Parathyroid adenoma (tissue), 2 donors: ENCODE measurements at regions not wholly inside any gene's neighbourhood (a gene's known extent, or its start where the extent isn't known, plus 50 kb on each side); places are given as distances from the start of the nearest gene placed in this dataset.

Experiments used
- H2AFZ ChIP-seq: fragments of 300-600 bp; sonication (generic); one replicate; pipeline ENCODE4 v1.7.0; 2017; ENCODE audit warnings: antibody characterized with exemption, mild to moderate bottlenecking
- H3K27ac ChIP-seq: fragments of 300-600 bp; sonication (generic); one replicate; pipeline ENCODE4 v1.7.0; 2017
- H3K27me3 ChIP-seq: fragments of 300-600 bp; sonication (generic); one replicate; pipeline ENCODE4 v1.7.0; 2017; ENCODE audit warnings: low read length; ENCODE audit not compliant: control insufficient read depth, insufficient read depth
- H3K36me3 ChIP-seq: fragments of 300-600 bp; sonication (generic); one replicate; pipeline ENCODE4 v1.7.0; 2017; ENCODE audit warnings: low read length; ENCODE audit not compliant: control insufficient read depth, insufficient read depth
- H3K4me1 ChIP-seq: fragments of 300-600 bp; sonication (generic); one replicate; pipeline ENCODE4 v1.7.0; 2017; ENCODE audit warnings: control low read depth
- H3K4me2 ChIP-seq: fragments of 300-600 bp; sonication (generic); one replicate; pipeline ENCODE4 v1.7.0; 2017; ENCODE audit warnings: low read length
- H3K4me3 ChIP-seq: fragments of 300-600 bp; sonication (generic); one replicate; pipeline ENCODE4 v1.7.0; 2017; ENCODE audit warnings: low read depth, low read length
- H3K79me2 ChIP-seq: fragments of 300-600 bp; sonication (generic); one replicate; pipeline ENCODE4 v1.7.0; 2017; ENCODE audit warnings: control low read depth
- H3K9ac ChIP-seq: fragments of 300-600 bp; sonication (generic); one replicate; pipeline ENCODE4 v1.7.0; 2017; ENCODE audit warnings: mild to moderate bottlenecking
- H3K9me3 ChIP-seq: fragments of 300-600 bp; sonication (generic); one replicate; pipeline ENCODE4 v1.7.0; 2017; ENCODE audit warnings: low read length; ENCODE audit not compliant: control insufficient read depth
- TF ChIP-seq, protein P1 (sequence below): fragments of 300-600 bp; sonication (generic); IDR thresholded peaks from one replicate; pipeline ENCODE4 v1.7.0; 2017; ENCODE audit warnings: antibody characterized with exemption, mild to moderate bottlenecking
- donor health status: primary hyperparathyroidism.

GRCh38 chr21:26379561-26379960 lies 193.5 kb downstream of the CYYR1 start:
- no peaks in the 10 kb centered on the region for H3K9me3 ChIP-seq
- no peak overlapping the region for H3K4me3 ChIP-seq
- H3K79me2 ChIP-seq, result no peaks in the 10 kb centered on the region
- H3K9ac ChIP-seq, result no peak overlapping the region
- H3K27ac ChIP-seq, result no peak overlapping the region
- H2AFZ ChIP-seq, result no peak overlapping the region
- no peaks in the 10 kb centered on the region for H3K27me3 ChIP-seq
- no peaks in the 10 kb centered on the region for H3K4me1 ChIP-seq
- TF ChIP-seq, protein P1, sequence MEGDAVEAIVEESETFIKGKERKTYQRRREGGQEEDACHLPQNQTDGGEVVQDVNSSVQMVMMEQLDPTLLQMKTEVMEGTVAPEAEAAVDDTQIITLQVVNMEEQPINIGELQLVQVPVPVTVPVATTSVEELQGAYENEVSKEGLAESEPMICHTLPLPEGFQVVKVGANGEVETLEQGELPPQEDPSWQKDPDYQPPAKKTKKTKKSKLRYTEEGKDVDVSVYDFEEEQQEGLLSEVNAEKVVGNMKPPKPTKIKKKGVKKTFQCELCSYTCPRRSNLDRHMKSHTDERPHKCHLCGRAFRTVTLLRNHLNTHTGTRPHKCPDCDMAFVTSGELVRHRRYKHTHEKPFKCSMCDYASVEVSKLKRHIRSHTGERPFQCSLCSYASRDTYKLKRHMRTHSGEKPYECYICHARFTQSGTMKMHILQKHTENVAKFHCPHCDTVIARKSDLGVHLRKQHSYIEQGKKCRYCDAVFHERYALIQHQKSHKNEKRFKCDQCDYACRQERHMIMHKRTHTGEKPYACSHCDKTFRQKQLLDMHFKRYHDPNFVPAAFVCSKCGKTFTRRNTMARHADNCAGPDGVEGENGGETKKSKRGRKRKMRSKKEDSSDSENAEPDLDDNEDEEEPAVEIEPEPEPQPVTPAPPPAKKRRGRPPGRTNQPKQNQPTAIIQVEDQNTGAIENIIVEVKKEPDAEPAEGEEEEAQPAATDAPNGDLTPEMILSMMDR, result no peak
- no peak overlapping the region for H3K4me2 ChIP-seq
- no peaks in the 10 kb centered on the region for H3K36me3 ChIP-seq

DNA sequence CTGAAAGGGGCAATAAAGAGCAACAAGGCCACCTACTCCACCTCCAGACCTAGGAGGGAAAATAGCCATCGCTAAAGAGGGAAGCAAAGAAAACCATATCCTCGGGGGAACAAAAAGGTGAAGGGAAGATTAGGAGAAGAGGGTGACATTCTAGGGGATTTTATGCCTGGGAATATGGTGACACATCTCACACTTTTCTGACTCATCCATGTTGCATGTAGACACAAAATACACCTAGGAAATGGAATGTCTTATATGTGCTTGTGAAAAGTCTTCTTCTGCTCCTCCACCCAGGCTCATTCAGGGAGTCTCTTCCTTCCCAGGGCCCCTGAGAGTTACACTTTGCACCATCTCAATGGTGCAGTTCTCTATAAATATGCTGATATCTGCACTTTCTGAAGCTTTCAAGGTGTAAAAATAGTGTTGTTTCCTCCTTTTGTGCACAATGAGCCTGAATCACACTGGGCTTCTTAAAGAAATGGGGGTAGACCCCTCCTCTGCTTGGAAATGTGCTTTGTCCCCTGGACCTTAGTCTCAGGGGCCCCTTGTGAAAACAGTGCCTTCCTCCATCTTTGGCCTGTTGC lies 195.9 kb downstream of the CYYR1 start:
- H3K79me2 ChIP-seq, result no peaks in the 10 kb centered on the region
- no peaks in the 10 kb centered on the region for H3K4me1 ChIP-seq
- H3K9ac ChIP-seq, result no peak overlapping the region
- H3K27ac ChIP-seq, result no peak overlapping the region
- no peaks in the 10 kb centered on the region for H3K27me3 ChIP-seq
- H3K36me3 ChIP-seq, result no peaks in the 10 kb centered on the region
- H3K9me3 ChIP-seq, result no peaks in the 10 kb centered on the region
- no peak overlapping the region for H3K4me3 ChIP-seq
- H2AFZ ChIP-seq, result no peak overlapping the region
- TF ChIP-seq, protein P1, result no peak
- H3K4me2 ChIP-seq, result no peak overlapping the region

- Histone ChIP-seq H3K27me3 (no peaks in the 10 kb centered on the region), H3K36me3 (no peaks in the 10 kb centered on the region), H3K79me2 (no peaks in the 10 kb centered on the region), H2AFZ (no peak overlapping the region), H3K27ac (no peak overlapping the region), H3K4me3 (no peak overlapping the region), H3K9me3 (no peaks in the 10 kb centered on the region), H3K4me1 (no peaks in the 10 kb centered on the region), H3K9ac (no peak overlapping the region), H3K4me2 (no peak overlapping the region)
- TF ChIP-seq, protein P1, result no peak
Measured at GRCh38 chr21:26374817-26375216, 198.3 kb downstream of the CYYR1 start.

GRCh38 chr21:26368591-26369320 lies 198.2 kb upstream of the APP start:
- no peak overlapping the region for H3K4me3 ChIP-seq
- no peaks in the 10 kb centered on the region for H3K27me3 ChIP-seq
- H3K79me2 ChIP-seq, result no peaks in the 10 kb centered on the region
- no peak overlapping the region for H3K27ac ChIP-seq
- no peaks in the 10 kb centered on the region for H3K4me1 ChIP-seq
- H3K9ac ChIP-seq, result no peak overlapping the region
- no peak overlapping the region for H3K4me2 ChIP-seq
- TF ChIP-seq, protein P1, result no peak
- no peaks in the 10 kb centered on the region for H3K9me3 ChIP-seq
- no peaks in the 10 kb centered on the region for H3K36me3 ChIP-seq
- H2AFZ ChIP-seq, result no peak overlapping the region

DNA sequence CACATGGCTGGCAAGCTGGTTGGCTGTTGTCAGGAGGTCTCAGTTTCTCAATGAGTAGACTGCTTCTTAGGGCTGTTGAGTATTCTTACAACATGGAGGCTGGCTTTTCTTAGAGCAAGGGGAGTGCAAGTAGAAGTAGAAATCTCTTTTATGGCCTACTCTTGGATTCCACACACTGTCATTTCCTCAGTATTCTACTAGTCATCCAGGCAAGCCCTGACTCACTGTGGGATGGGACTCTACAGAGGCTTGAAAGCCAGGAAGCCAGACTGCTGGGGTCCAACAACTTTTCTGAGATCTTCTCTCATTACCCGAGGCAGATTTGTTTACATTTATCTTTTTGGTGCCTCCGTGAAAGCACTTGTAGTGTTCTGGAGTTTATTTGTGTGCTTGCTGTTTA lies 196.2 kb upstream of the APP start:
- Histone ChIP-seq H3K79me2 (no peaks in the 10 kb centered on the region), H3K9ac (no peak overlapping the region), H3K27me3 (no peaks in the 10 kb centered on the region), H3K4me2 (no peak overlapping the region), H2AFZ (no peak overlapping the region), H3K36me3 (no peaks in the 10 kb centered on the region), H3K9me3 (no peaks in the 10 kb centered on the region), H3K27ac (no peak overlapping the region), H3K4me1 (no peaks in the 10 kb centered on the region), H3K4me3 (no peak overlapping the region)
- TF ChIP-seq, protein P1, result no peak
